ENCODE measurements at regions not wholly inside any gene's neighbourhood (a gene's known extent, or its start where the extent isn't known, plus 50 kb on each side); places are given as distances from the start of the nearest gene placed in this dataset.

- Histone ChIP-seq H3K79me2 (ENCODE audit: insufficient read depth) (no peaks in the 10 kb centered on the region), H3K36me3 (replicated peaks in 1 of 2; ENCODE audit: control insufficient read depth in 1 of 2, insufficient read depth in 2 of 2, low read length in 1 of 2) (no peaks in the 10 kb centered on the region), H2AFZ (ENCODE audit: low read depth) (no peak overlapping the region), H3K27ac (ENCODE audit: low read depth in 2 of 2, low read length in 1 of 2) (no peak overlapping the region), H3K4me1 (ENCODE audit: control insufficient read depth in 1 of 2, insufficient read depth in 2 of 2, low read depth in 1 of 2, low read length in 1 of 2) (no peaks in the 10 kb centered on the region), H3K4me2 (no peak overlapping the region), H4K20me1 (ENCODE audit: insufficient read depth) (no peaks in the 10 kb centered on the region), H3K9ac (no peak overlapping the region), H3K9me2 (no peaks in the 10 kb centered on the region), H3F3A (replicated peaks; ENCODE audit: insufficient read depth) (no peaks in the 10 kb centered on the region), H3K4me3 (ENCODE audit: low read depth in 2 of 2, low read length in 1 of 2) (no peak overlapping the region), H3K9me3 (no peaks in the 10 kb centered on the region), H3K27me3 (ENCODE audit: insufficient read depth) (no peaks in the 10 kb centered on the region; the same call in 1 of the 2 replicates)
- ChIA-PET POLR2A (no interaction called here), CTCF (interaction anchor here (4.1 kb wide), 1 partner anchor 9 kb away, joined by 31 read pairs; no protein-coding TSS in a partner anchor)
- 1% methylated on average over 2 of the region's 2 CpGs for whole genome bisulfite sequencing (ENCODE audit: low lambda C conversion rate)
- TF ChIP-seq MAX (IDR thresholded peaks at IDR 0.05; ENCODE audit: low read depth) = no peak
- no peak for TF ChIP-seq FOXM1 (IDR thresholded peaks at IDR 0.05; ENCODE audit: low read depth)
- TF ChIP-seq NFIC (IDR thresholded peaks at IDR 0.05; ENCODE audit: borderline replicate concordance) = no peak
- no peak for TF ChIP-seq PBX3 (IDR thresholded peaks at IDR 0.05)
- no peak for TF ChIP-seq TAF1 (IDR thresholded peaks at IDR 0.05; ENCODE audit: borderline replicate concordance, low read depth, low read length)
- no peak for TF ChIP-seq SIN3A (IDR thresholded peaks at IDR 0.05; ENCODE audit: borderline replicate concordance, low read depth, low read length)
- no peak for TF ChIP-seq YY1 (IDR thresholded peaks at IDR 0.05; ENCODE audit: low read depth)
- TF ChIP-seq RFX5 (IDR thresholded peaks at IDR 0.05; ENCODE audit: low read length) = no peak
- no peak for TF ChIP-seq NRF1 (IDR thresholded peaks at IDR 0.05; ENCODE audit: low read depth, low read length)
- no peak for TF ChIP-seq TCF12 (IDR thresholded peaks at IDR 0.05)
- TF ChIP-seq SMC3 (IDR thresholded peaks at IDR 0.05; ENCODE audit: low read depth, low read length) = no peak
- TF ChIP-seq CHD2 (IDR thresholded peaks at IDR 0.05; ENCODE audit: low read length, partially characterized antibody) = no peak
- no peak for TF ChIP-seq EZH2phosphoT487 (IDR thresholded peaks at IDR 0.05; ENCODE audit: borderline replicate concordance, low read depth)
- no peak for TF ChIP-seq USF2 (IDR thresholded peaks at IDR 0.05; ENCODE audit: borderline replicate concordance, low read depth, low read length)
- TF ChIP-seq POLR2AphosphoS5 (IDR thresholded peaks at IDR 0.05; ENCODE audit: low read depth, low read length) = no peak
- no peak for TF ChIP-seq GATA2 (CRISPR knock-in tag; IDR thresholded peaks at IDR 0.05)
- no peak for TF ChIP-seq RCOR1 (IDR thresholded peaks at IDR 0.05; ENCODE audit: low read length)
- no peak for TF ChIP-seq GABPA (IDR thresholded peaks at IDR 0.05; ENCODE audit: low read depth)
- TF ChIP-seq ELF1 (IDR thresholded peaks at IDR 0.05) = no peak
- no peak for TF ChIP-seq MXI1 (IDR thresholded peaks at IDR 0.05; ENCODE audit: low read depth, low read length)
- DNase-seq = no peak
These were observed 154.3 kb downstream of the PPP1R3A start for GRCh38 chr7:113764401-113765035.
